HG03521 (cell line): ENCODE measurements at regions not wholly inside any gene's neighbourhood (a gene's known extent, or its start where the extent isn't known, plus 50 kb on each side); places are given as distances from the start of the nearest gene placed in this dataset.
A peak's percentile ranks its signal among the peaks of the same experiment; 100 is the strongest.
"Not testable (repeated sequence)": the region's sequence is repeated elsewhere in the genome, so short reads cannot be mapped to it uniquely, and the experiment has no call there.

ENCODE experiments used
- ATAC-seq: cut with Tn5 transposase; IDR thresholded peaks from one replicate; pipeline ENCODE4 v1.9.1; 2021; ENCODE audit warnings: mild to moderate bottlenecking, moderate library complexity; ENCODE audit not compliant: unreplicated experiment

- ATAC-seq: not testable (repeated sequence)
These were observed 296.0 kb upstream of the CCL2 start for GRCh38 chr17:33959098-33959497.

- ATAC-seq: no peak
These were observed 292.0 kb upstream of the CCL2 start for GRCh38 chr17:33962857-33963655.

GRCh38 chr17:33964344-33964979, 290.6 kb upstream of the CCL2 start:
- ATAC-seq: peak; percentile 79

GRCh38 chr17:33966410-33967059, 288.6 kb upstream of the CCL2 start:
- ATAC-seq: no peak

- ATAC-seq: no peak
These were observed 287.3 kb upstream of the CCL2 start for GRCh38 chr17:33967608-33968349.

GRCh38 chr17:33968350-33969044, 286.6 kb upstream of the CCL2 start:
- ATAC-seq: peak; percentile 38

GRCh38 chr17:33970279-33970678, 284.8 kb upstream of the CCL2 start:
- ATAC-seq: no peak

GRCh38 chr17:33972763-33973162, 282.3 kb upstream of the CCL2 start:
- ATAC-seq: no peak

- no peak for ATAC-seq
These were observed 281.6 kb upstream of the CCL2 start for GRCh38 chr17:33973491-33973890.

GRCh38 chr17:33974276-33974675, 280.8 kb upstream of the CCL2 start:
- ATAC-seq: no peak

GRCh38 chr17:33976831-33977230, 278.3 kb upstream of the CCL2 start:
- ATAC-seq: no peak

GRCh38 chr17:33977729-33978514, 277.2 kb upstream of the CCL2 start:
- ATAC-seq: no peak

GRCh38 chr17:33978889-33979288, 276.2 kb upstream of the CCL2 start:
- no peak for ATAC-seq

GRCh38 chr17:33980193-33980592, 274.9 kb upstream of the CCL2 start:
- no peak for ATAC-seq

- ATAC-seq: no peak
These were observed 273.1 kb upstream of the CCL2 start for GRCh38 chr17:33981711-33982601.

- ATAC-seq: no peak
These were observed 272.2 kb upstream of the CCL2 start for GRCh38 chr17:33982909-33983308.

- ATAC-seq: no peak
These were observed 271.1 kb upstream of the CCL2 start for GRCh38 chr17:33983824-33984574.

GRCh38 chr17:33986088-33986487, 269.0 kb upstream of the CCL2 start:
- ATAC-seq: no peak
